ENCODE measurements at regions not wholly inside any gene's neighbourhood (a gene's known extent, or its start where the extent isn't known, plus 50 kb on each side); places are given as distances from the start of the nearest gene placed in this dataset.

DNA sequence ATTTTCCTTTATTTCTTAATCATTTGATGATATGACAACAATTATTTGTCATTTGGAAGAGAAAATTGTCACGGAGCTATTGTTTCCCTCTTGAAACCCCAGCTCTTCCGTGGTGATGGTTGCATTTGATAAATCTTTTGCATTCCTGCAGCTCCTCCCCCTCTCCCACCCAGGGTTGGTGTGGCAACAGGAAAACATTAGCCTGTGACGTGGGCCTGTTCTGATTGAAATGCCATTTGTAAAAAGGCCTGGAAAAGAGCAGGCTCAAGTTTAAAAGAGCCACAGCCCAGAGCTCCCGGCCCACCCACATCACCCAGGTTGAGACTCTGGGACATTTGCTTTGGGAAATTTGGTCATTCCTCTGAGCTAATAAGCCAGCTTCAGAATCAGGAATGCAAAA lies 282.5 kb downstream of the RPLP1 start:
- TF ChIP-seq, protein P1, sequence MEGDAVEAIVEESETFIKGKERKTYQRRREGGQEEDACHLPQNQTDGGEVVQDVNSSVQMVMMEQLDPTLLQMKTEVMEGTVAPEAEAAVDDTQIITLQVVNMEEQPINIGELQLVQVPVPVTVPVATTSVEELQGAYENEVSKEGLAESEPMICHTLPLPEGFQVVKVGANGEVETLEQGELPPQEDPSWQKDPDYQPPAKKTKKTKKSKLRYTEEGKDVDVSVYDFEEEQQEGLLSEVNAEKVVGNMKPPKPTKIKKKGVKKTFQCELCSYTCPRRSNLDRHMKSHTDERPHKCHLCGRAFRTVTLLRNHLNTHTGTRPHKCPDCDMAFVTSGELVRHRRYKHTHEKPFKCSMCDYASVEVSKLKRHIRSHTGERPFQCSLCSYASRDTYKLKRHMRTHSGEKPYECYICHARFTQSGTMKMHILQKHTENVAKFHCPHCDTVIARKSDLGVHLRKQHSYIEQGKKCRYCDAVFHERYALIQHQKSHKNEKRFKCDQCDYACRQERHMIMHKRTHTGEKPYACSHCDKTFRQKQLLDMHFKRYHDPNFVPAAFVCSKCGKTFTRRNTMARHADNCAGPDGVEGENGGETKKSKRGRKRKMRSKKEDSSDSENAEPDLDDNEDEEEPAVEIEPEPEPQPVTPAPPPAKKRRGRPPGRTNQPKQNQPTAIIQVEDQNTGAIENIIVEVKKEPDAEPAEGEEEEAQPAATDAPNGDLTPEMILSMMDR (IDR thresholded peaks at IDR 0.05): no peak
- no peak for TF ChIP-seq POLR2A (IDR thresholded peaks at IDR 0.05)
- TF ChIP-seq EP300 (IDR thresholded peaks at IDR 0.05; ENCODE audit: low read depth): no peak
- no peak for TF ChIP-seq POLR2AphosphoS5 (IDR thresholded peaks at IDR 0.05)
